GM21717 (cell line): ENCODE measurements at regions not wholly inside any gene's neighbourhood (a gene's known extent, or its start where the extent isn't known, plus 50 kb on each side); places are given as distances from the start of the nearest gene placed in this dataset.

Experiments
- ATAC-seq: cut with Tn5 transposase; IDR thresholded peaks from one replicate; pipeline ENCODE4 v1.9.1; 2021; ENCODE audit warnings: mild to moderate bottlenecking, moderate library complexity; ENCODE audit not compliant: unreplicated experiment

GRCh38 chr3:117726776-117727175 lies 1017.2 kb downstream of the TUSC7 start:
- no peak for ATAC-seq

GRCh38 chr3:117728226-117728625 lies 1018.6 kb downstream of the TUSC7 start:
- no peak for ATAC-seq

GRCh38 chr3:117734496-117734895 lies 1024.9 kb downstream of the TUSC7 start:
- ATAC-seq, result no peak

DNA sequence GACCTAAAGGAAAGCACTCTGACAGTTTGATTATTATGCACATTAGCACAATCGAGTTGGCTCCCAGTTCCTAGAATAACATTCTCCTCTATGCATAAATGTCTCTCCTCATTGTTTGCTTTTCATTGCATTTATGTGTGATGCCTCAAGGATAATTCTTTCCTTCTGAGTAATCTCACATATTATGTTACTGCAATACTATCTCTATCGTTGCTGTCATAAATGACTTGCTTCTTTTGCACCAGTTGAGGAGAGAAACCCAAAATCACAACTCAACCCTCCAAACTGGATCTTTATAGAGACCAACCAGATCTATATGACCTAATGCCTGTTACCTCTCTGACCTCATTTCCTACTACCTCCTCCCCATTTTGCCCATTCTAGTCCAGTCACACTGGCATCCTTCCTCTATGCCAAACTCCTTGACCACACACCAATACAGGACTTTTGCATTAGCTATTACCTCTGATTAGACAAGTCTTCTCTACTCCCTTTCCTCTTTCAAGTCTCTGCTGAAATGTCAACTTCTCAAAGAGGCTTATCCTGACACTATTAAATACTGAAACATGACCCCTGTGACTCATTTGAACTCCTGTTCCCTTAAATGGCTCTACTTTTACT lies 1026.0 kb downstream of the TUSC7 start:
- no peak for ATAC-seq

- no peak for ATAC-seq
These were observed 1027.3 kb downstream of the TUSC7 start for GRCh38 chr3:117736846-117737245.

DNA sequence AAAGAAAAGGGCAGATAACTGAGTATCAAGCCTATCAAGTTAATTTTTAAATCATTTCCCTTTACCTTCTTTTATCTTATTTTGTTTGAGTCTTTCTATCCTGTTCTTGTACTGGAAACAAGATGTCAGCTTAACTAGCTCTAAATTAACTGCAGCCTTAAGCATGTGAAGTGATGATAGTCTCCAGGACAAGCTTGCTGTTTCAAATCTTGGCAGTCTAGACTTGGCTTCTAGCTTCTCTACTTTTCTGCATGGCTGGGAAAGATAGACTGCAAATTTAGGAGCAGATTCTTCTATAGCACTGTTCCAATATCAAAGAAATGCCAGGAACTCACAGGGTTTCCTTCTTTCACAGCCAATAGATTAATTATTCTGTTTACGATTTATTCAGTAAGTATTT lies 1034.4 kb downstream of the TUSC7 start:
- no peak for ATAC-seq

- no peak for ATAC-seq
These were observed 1035.4 kb downstream of the TUSC7 start for GRCh38 chr3:117744935-117745334.

GRCh38 chr3:117745516-117745915 lies 1035.9 kb downstream of the TUSC7 start:
- ATAC-seq, result no peak

DNA sequence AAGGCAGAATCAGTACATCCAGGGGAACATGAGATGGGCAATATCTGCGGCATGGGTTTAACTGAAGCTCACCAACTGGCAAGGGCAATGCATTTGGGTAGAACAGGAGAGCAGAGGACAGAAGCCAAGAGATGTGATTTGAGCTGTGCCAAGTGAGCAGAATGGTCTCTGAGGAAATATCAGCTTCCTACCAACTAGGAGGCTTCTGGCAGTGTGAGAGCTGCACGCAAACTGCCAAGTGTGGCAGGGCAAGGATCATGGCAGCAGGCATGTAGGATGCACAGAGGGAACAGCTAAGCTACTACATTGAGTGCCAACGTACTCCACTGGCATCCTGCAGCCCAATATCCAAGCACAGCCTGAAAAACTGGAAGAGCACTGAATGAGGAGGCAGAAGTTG lies 1036.5 kb downstream of the TUSC7 start:
- ATAC-seq, result no peak

- ATAC-seq, result no peak
These were observed 1038.6 kb downstream of the TUSC7 start for GRCh38 chr3:117748131-117748530.

GRCh38 chr3:117750674-117751269 lies 1041.2 kb downstream of the TUSC7 start:
- no peak for ATAC-seq

- no peak for ATAC-seq
These were observed 1042.1 kb downstream of the TUSC7 start for GRCh38 chr3:117751651-117752050.

- peak; percentile 64 for ATAC-seq
These were observed 1043.6 kb downstream of the TUSC7 start for GRCh38 chr3:117752984-117753717.

- no peak for ATAC-seq
These were observed 1044.5 kb downstream of the TUSC7 start for GRCh38 chr3:117754058-117754457.

DNA sequence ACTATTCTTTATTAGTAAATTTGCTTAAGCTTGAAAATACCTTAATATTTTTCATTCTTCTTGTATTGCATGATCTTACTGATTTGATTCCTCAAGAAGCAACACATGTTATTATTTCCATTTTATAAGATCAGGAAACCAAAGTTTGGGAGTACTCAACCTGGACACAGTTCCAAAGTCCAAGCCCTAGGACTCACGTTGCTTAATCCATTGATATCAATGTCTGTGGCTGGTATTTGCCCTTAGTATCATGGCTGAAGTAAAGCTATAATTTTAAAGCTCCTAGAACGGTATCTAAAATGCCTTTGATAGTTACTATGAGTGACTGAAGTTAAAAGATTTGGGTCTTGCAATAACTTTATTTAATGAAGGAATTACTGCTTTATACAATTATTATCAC lies 1045.3 kb downstream of the TUSC7 start:
- ATAC-seq, result no peak

- no peak for ATAC-seq
These were observed 1047.0 kb downstream of the TUSC7 start for GRCh38 chr3:117756563-117756962.

DNA sequence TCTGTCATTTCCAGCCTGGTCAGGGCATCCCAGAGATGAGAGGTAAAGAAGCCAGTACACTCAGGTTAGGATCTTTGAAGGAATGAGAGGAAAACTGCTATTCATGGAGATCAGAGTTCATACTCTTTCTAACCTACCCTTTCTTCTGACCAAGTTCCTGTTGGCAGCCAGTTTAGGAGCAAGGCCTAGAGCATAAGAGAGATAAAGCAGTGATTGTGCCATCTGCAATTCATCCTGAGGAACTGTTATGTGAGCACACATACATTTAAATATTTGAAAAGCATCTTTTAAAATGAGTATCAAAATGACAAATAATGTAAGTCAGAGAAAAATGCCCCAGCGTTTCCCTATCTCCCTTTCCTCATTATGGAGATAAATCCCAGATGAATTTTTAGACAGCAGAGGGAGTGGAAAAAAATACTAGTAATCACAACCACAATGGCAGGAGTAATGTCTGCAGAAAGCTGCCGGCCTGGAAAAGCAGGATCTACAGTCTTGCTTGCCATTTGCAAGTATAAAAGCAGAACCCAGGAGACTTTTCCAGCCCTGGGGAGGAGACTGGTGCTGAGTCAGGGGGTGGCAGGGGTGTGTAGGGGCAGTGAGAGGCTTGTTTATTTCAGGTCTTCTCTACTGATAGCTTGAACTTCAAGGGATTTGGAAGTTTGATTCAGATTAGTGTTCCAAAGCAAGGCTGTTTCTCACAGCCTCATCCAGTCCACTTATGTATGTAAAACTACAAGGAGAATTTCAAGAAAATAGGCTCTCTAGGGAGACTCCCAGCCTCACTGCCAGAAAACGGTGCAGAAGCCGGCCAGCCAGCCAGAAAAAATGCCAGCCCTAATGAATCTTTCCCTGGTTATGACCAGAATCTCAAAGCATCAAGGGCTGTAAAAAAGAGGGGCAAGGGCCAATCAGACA lies 1052.4 kb downstream of the TUSC7 start:
- no peak for ATAC-seq

DNA sequence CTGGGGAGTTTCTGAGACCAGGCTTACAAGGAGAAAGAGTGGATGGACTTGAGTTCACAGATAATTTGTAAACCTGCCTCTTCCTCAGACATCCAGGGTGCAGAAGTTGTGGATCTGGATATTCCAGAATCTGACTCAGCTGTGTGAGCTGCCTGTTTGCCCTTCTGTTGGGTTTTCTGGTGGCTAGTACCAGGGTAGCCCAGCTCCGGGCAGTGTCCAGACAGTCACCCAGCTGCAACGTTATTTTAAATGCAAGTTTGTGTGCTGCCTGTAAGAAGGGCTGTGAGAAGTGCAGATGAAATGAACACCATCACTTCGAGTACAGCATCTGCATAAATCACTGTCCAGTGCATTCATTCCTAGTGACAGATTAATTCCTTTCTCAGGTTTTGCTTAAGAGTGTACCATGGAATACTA lies 1053.0 kb downstream of the TUSC7 start:
- no peak for ATAC-seq

DNA sequence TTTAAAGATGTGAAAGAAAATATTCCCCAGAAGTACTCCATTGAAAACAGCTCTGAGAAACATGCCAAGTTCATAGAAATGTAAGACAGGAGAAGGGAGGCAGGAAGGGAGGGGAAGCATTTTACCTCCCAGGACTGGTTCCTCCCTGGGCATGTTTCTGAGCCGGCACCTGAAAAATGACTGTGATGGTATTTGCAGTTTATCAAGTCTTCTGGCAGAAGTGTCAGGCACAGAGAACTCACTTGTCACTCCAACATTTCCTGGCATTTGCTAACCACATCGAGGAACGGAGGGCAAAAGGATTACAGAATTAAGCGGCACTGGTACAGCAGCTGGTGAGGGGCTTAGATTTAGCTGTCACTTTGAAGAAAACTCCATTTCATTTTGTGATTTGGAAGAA lies 1054.0 kb downstream of the TUSC7 start:
- ATAC-seq, result no peak

DNA sequence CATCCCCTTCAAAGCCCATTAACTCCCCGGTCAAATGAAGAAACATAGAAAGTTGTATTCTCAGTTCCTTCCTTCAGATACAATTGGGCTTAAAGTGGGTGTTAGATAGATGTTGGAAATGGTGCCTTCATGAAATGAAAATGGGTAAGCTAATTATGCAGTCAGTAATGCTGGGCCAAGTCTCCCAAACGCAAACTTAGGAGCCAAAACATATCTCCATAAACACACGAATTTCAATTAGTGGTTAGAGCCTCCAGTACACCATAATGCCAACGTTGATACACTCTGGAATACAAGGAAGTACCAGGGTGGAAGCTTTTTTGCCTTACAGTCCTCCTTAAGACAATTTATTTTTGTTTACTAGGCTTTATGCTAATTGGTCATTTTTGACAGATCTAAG lies 1059.0 kb downstream of the TUSC7 start:
- no peak for ATAC-seq

- ATAC-seq, result no peak
These were observed 1064.6 kb downstream of the TUSC7 start for GRCh38 chr3:117774130-117774529.
